Lower lobe of right lung (tissue), 2 donors: ENCODE measurements at regions not wholly inside any gene's neighbourhood (a gene's known extent, or its start where the extent isn't known, plus 50 kb on each side); places are given as distances from the start of the nearest gene placed in this dataset.

ENCODE experiments used
- ATAC-seq, 2 donors: fragments of 200-7000 bp; cut with Tn5 transposase; one replicate each; pipeline ENCODE4 v1.9.1; 2020 to 2022; ENCODE audit warnings: mild to moderate bottlenecking in 2 of 2, moderate library complexity in 2 of 2
- DNase-seq: peaks from one replicate; pipeline ENCODE4 v3.0.0-alpha.2; 2020
- H3K27ac ChIP-seq: fragments of 200-600 bp; one replicate; pipeline ENCODE4 v1.8.0; 2022
- H3K27me3 ChIP-seq: fragments of 200-600 bp; one replicate; pipeline ENCODE4 v1.8.0; 2022; ENCODE audit warnings: low read depth
- H3K36me3 ChIP-seq: fragments of 200-600 bp; one replicate; pipeline ENCODE4 v1.8.0; 2022; ENCODE audit warnings: mild to moderate bottlenecking
- H3K4me1 ChIP-seq: fragments of 200-600 bp; one replicate; pipeline ENCODE4 v1.8.0; 2022
- H3K4me3 ChIP-seq: fragments of 200-600 bp; one replicate; pipeline ENCODE4 v1.8.0; 2022; ENCODE audit warnings: mild to moderate bottlenecking
- H3K9me3 ChIP-seq: fragments of 200-600 bp; one replicate; pipeline ENCODE4 v1.8.0; 2022
- intact Hi-C: fragments of 100-400 bp; cut with DNase I; formaldehyde crosslinking; loops from one replicate; pipeline ENCODE4 v1.11.0; 2022
- TF ChIP-seq, protein P1 (sequence below): fragments of 200-600 bp; IDR thresholded peaks from one replicate; pipeline ENCODE4 v1.8.0; 2022; ENCODE audit warnings: antibody characterized with exemption, mild to moderate bottlenecking
- donor health status: DM: no; HTN: yes; CAD: no; lungs with severe emphysema.

DNA sequence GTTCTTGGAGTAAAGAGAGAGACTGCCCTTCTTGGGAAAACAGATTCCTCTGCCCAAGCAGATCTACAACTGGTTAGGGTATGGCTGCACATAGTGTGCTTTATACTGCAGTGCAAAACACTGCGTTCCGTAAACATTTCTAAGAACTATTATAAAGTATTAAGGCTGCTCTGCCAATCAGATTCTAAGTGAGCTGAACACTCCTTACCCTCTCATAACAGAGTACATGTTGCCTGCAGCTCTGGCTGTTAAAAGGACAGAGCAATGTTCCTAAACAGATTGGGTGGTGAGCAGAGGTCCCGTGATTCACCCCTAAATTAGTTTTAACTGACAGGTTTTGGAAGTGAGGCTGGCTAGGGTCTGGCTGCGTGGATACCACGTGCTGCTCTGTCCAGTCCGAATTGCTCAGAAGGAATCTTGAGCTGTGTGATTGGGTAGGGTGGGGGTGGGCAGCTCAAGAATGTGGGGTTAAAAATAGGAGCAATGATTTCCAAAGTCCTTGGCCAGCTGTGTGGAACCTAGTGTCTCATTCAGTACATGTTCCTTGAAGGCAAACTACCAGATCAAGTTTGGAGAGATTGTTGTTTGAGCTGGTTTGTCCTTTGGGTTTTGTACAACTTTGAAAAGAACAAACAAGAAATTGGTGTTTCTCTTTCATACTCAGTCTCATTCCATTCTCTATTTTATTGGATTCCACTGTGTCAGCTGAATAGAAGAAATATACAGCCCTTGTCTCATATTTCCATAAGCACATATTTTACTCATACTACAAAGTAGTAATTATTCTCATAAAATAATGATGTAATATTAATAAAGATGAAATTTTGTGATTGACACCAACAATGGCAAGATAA, 497.6 kb upstream of the CD180 start:
- DNase-seq (peak; percentile 54), ATAC-seq (peak; percentile 93 to 95)
- peak overlapping the region; percentile 53 for H3K27ac ChIP-seq
- H3K27me3 ChIP-seq, result no peaks in the 10 kb centered on the region
- H3K36me3 ChIP-seq, result no peaks in the 10 kb centered on the region
- H3K4me1 ChIP-seq, result peaks cover 12% of the 10 kb centered on the region
- no peaks in the 10 kb centered on the region for H3K9me3 ChIP-seq
- TF ChIP-seq, protein P1, sequence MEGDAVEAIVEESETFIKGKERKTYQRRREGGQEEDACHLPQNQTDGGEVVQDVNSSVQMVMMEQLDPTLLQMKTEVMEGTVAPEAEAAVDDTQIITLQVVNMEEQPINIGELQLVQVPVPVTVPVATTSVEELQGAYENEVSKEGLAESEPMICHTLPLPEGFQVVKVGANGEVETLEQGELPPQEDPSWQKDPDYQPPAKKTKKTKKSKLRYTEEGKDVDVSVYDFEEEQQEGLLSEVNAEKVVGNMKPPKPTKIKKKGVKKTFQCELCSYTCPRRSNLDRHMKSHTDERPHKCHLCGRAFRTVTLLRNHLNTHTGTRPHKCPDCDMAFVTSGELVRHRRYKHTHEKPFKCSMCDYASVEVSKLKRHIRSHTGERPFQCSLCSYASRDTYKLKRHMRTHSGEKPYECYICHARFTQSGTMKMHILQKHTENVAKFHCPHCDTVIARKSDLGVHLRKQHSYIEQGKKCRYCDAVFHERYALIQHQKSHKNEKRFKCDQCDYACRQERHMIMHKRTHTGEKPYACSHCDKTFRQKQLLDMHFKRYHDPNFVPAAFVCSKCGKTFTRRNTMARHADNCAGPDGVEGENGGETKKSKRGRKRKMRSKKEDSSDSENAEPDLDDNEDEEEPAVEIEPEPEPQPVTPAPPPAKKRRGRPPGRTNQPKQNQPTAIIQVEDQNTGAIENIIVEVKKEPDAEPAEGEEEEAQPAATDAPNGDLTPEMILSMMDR, result no peak
- no peak overlapping the region for H3K4me3 ChIP-seq
- intact Hi-C loops, result no loop called here

DNA sequence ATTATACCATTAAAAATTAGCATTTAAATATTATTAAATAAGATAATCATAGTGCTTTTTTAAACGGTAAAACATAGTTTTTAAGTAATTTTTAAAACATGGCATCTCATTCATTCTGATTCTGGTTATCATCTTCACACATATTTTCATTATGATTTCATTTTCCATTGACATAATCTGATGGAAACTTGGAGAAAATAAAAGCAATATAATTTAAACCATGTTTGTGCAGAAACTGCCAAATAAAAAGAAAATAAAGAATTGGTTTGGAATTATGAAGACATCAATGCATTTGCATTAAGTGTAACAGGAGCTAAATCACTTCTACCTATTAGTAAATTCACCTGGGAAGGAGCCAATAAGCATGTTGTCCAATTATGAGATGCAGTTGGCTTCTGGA, 490.1 kb upstream of the CD180 start:
- no peak for ATAC-seq
- intact Hi-C loops, result no loop called here
- TF ChIP-seq, protein P1, result no peak

DNA sequence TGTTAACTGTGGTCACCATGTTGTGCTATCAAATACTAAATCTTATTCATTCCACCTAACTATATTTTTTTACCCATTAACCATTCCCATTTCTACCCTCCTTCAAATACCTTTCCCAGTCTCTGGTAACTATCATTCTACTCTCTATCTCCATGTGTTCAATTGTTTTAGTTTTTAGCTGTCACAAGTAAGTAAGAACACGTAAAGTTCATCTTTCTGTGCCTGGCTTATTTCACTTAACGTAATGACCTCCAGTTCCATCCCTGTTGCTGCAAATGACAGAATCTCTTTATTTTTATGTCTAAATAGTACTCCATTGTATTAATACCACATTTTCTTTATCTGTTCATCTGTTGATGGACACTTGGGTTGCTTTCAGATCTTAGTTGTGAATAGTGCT, 485.1 kb upstream of the CD180 start:
- H3K4me3 ChIP-seq, result no peak overlapping the region
- DNase-seq (no peak), ATAC-seq (no peak)
- H3K27ac ChIP-seq, result no peak overlapping the region
- H3K36me3 ChIP-seq, result no peaks in the 10 kb centered on the region
- H3K4me1 ChIP-seq, result no peaks in the 10 kb centered on the region
- TF ChIP-seq, protein P1, result no peak
- intact Hi-C loops, result no loop called here
- H3K27me3 ChIP-seq, result no peaks in the 10 kb centered on the region
- H3K9me3 ChIP-seq, result no peaks in the 10 kb centered on the region

More for the DNA sequence above, 490.1 kb upstream of the CD180 start:
- Histone ChIP-seq H3K27ac (no peak overlapping the region), H3K4me1 (no peaks in the 10 kb centered on the region), H3K4me3 (no peak overlapping the region), H3K36me3 (no peaks in the 10 kb centered on the region), H3K27me3 (no peaks in the 10 kb centered on the region), H3K9me3 (no peaks in the 10 kb centered on the region)
- DNase-seq, result no peak

DNA sequence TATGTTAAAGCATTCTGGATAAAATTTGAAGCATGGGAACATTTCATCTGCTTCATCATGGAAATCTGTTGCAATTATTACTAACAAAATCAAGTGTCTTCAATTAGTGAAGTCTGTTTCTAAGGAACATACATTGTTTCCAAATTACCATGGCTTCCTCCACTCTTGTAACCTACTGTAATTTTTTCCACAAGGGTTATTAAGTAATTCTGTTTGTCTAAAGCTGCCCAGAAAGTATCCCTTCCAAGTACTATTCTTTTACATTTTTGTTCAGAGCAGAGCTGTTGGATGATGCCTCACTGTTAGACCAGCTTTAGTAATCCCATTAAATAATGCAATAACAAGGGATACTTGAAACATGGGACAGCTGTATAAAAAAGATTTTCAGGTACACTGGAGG, 483.5 kb upstream of the CD180 start:
- Histone ChIP-seq H3K27me3 (no peaks in the 10 kb centered on the region), H3K4me3 (no peak overlapping the region), H3K27ac (peak overlapping the region; percentile 44), H3K4me1 (no peaks in the 10 kb centered on the region), H3K9me3 (no peaks in the 10 kb centered on the region), H3K36me3 (no peaks in the 10 kb centered on the region)
- ATAC-seq (no peak), DNase-seq (no peak)
- intact Hi-C loops, result no loop called here
- TF ChIP-seq, protein P1, result no peak

DNA sequence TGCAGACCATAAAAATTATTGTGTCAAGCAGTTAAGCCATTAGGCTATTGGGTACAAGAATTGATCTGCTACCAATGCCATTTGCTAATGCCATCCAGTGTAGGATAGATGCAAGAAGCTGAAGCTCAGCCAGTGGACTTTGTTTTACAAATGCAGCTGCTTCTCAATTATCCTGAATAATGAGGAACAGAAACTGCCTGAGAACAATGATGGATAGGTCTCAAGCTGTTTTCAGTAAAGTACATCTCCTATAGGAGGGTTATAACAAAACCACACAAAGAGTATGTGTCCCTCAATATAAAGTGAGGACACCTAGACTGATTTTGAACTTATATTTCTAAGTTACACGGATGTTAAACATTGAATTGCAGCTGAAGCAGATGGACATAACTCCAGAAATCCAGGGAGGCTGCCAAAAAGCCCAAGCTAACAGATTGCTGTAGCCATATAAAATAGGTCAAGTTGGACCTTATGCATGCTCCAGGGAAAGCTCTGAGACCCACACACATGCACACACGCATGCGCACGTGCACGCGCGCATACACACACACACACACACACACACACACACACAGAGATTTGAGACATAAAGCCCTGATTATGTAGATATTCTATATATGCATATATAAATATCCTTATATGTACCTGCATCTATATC, 482.7 kb upstream of the CD180 start:
- Histone ChIP-seq H3K27me3 (no peaks in the 10 kb centered on the region), H3K9me3 (no peaks in the 10 kb centered on the region), H3K4me3 (no peak overlapping the region), H3K4me1 (no peaks in the 10 kb centered on the region), H3K36me3 (no peaks in the 10 kb centered on the region), H3K27ac (no peak overlapping the region)
- no peak for ATAC-seq
- TF ChIP-seq, protein P1, result no peak
- intact Hi-C loops, result no loop called here
- DNase-seq, result no peak
